Panc1 (cell line): ENCODE measurements at regions not wholly inside any gene's neighbourhood (a gene's known extent, or its start where the extent isn't known, plus 50 kb on each side); places are given as distances from the start of the nearest gene placed in this dataset.

Experiments
- CTCF ChIP-seq: fragments of 450-650 bp; IDR thresholded peaks from 2 replicates; pipeline ENCODE4 v1.5.1; 2017; ENCODE audit warnings: mild to moderate bottlenecking
- POLR2AphosphoS5 ChIP-seq: IDR thresholded peaks from 2 replicates; pipeline ENCODE4 v1.6.1; 2012; ENCODE audit warnings: mild to moderate bottlenecking, low read depth, low read length, moderate library complexity

DNA sequence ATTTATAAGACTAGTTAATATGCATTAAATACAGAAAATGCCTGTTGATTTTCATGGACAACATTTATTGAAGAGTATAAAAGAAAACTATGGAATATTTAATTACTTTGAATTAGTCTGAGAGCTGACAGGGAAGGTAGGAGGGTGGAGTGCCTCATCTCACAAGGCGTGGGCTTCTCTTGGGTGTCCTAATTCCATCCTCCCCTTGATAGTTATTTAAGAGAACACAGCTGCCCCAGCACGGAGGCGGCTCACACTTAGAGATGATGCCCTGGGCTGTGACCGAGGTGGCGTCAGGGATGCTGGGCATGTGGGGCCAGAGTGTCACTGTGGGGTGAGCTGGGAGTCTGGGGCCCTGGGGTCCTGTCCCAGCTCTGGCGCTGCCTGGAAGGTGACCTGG, 493.0 kb downstream of the PTPRU start:
- TF ChIP-seq CTCF (no peak), POLR2AphosphoS5 (no peak)
